Ishikawa (cell line): ENCODE measurements at regions not wholly inside any gene's neighbourhood (a gene's known extent, or its start where the extent isn't known, plus 50 kb on each side); places are given as distances from the start of the nearest gene placed in this dataset.

Source experiments
- CEBPB ChIP-seq: IDR thresholded peaks from 2 replicates; pipeline ENCODE4 v1.6.1; 2012
- CREB1 ChIP-seq: IDR thresholded peaks from 2 replicates; pipeline ENCODE4 v1.6.1; 2012; ENCODE audit warnings: low read depth
- EGR1 ChIP-seq: IDR thresholded peaks from 2 replicates; pipeline ENCODE4 v1.6.1; 2012
- EP300 ChIP-seq: IDR thresholded peaks from 2 replicates; pipeline ENCODE4 v1.6.1; 2012; ENCODE audit warnings: borderline replicate concordance
- FOXM1 ChIP-seq: IDR thresholded peaks from 2 replicates; pipeline ENCODE4 v1.6.1; 2012; ENCODE audit warnings: low read depth, borderline replicate concordance
- MAX ChIP-seq: IDR thresholded peaks from 2 replicates; pipeline ENCODE4 v1.6.1; 2012
- NFIC ChIP-seq: IDR thresholded peaks from 2 replicates; pipeline ENCODE4 v1.6.1; 2012
- RAD21 ChIP-seq: IDR thresholded peaks from 2 replicates; pipeline ENCODE4 v1.6.1; 2012; ENCODE audit warnings: low read depth
- REST ChIP-seq: IDR thresholded peaks from 2 replicates; pipeline ENCODE4 v1.6.1; 2012; ENCODE audit warnings: low read depth, mild to moderate bottlenecking
- TAF1 ChIP-seq: IDR thresholded peaks from 2 replicates; pipeline ENCODE4 v1.6.1; 2012; ENCODE audit warnings: low read depth, mild to moderate bottlenecking
- TCF12 ChIP-seq: IDR thresholded peaks from 2 replicates; pipeline ENCODE4 v1.6.1; 2012; ENCODE audit warnings: low read depth
- TEAD4 ChIP-seq: IDR thresholded peaks from 2 replicates; pipeline ENCODE4 v1.6.1; 2012
- USF1 ChIP-seq: IDR thresholded peaks from 2 replicates; pipeline ENCODE4 v1.6.1; 2012
- YY1 ChIP-seq: IDR thresholded peaks from 2 replicates; pipeline ENCODE4 v1.6.1; 2012; ENCODE audit warnings: low read depth
- ZBTB7A ChIP-seq: IDR thresholded peaks from 2 replicates; pipeline ENCODE4 v1.6.1; 2012; ENCODE audit warnings: low read depth

GRCh38 chr10:130255777-130256176 lies 119.6 kb downstream of the GLRX3 start:
- TF ChIP-seq ZBTB7A = no peak
- no peak for TF ChIP-seq CREB1
- no peak for TF ChIP-seq RAD21
- TF ChIP-seq REST = no peak
- TF ChIP-seq NFIC = no peak
- no peak for TF ChIP-seq TCF12
- no peak for TF ChIP-seq FOXM1
- no peak for TF ChIP-seq TAF1
- no peak for TF ChIP-seq MAX
- no peak for TF ChIP-seq CEBPB

GRCh38 chr10:130257897-130258296 lies 121.7 kb downstream of the GLRX3 start:
- TF ChIP-seq REST = no peak
- no peak for TF ChIP-seq EP300
- TF ChIP-seq NFIC = no peak
- TF ChIP-seq TCF12 = no peak
- no peak for TF ChIP-seq ZBTB7A
- TF ChIP-seq FOXM1 = no peak

GRCh38 chr10:130259380-130259779 lies 123.2 kb downstream of the GLRX3 start:
- TF ChIP-seq TAF1 (no peak), NFIC (no peak), TCF12 (no peak), FOXM1 (no peak)

- TF ChIP-seq CREB1 (no peak), EGR1 (no peak), TEAD4 (no peak), NFIC (no peak), TAF1 (no peak), CEBPB (no peak), MAX (no peak), RAD21 (no peak), YY1 (no peak), FOXM1 (no peak), USF1 (no peak), REST (no peak), ZBTB7A (no peak), EP300 (no peak), TCF12 (no peak)
Measured at GRCh38 chr10:130261306-130261705, 125.1 kb downstream of the GLRX3 start.

- TF ChIP-seq CEBPB (no peak), MAX (no peak), EP300 (no peak)
Measured at GRCh38 chr10:130261766-130262165, 125.6 kb downstream of the GLRX3 start.

GRCh38 chr10:130263289-130263688 lies 127.1 kb downstream of the GLRX3 start:
- TF ChIP-seq REST (no peak), CEBPB (no peak), CREB1 (no peak), USF1 (no peak), TAF1 (no peak), EP300 (no peak), ZBTB7A (no peak), MAX (no peak), TCF12 (no peak), RAD21 (no peak), NFIC (no peak), FOXM1 (no peak), YY1 (no peak), TEAD4 (no peak), EGR1 (no peak)
